ENCODE measurements at regions not wholly inside any gene's neighbourhood (a gene's known extent, or its start where the extent isn't known, plus 50 kb on each side); places are given as distances from the start of the nearest gene placed in this dataset.

GRCh38 chr3:184635774-184636173 lies 74.2 kb downstream of the EPHB3 start:
- TF ChIP-seq, protein P1, sequence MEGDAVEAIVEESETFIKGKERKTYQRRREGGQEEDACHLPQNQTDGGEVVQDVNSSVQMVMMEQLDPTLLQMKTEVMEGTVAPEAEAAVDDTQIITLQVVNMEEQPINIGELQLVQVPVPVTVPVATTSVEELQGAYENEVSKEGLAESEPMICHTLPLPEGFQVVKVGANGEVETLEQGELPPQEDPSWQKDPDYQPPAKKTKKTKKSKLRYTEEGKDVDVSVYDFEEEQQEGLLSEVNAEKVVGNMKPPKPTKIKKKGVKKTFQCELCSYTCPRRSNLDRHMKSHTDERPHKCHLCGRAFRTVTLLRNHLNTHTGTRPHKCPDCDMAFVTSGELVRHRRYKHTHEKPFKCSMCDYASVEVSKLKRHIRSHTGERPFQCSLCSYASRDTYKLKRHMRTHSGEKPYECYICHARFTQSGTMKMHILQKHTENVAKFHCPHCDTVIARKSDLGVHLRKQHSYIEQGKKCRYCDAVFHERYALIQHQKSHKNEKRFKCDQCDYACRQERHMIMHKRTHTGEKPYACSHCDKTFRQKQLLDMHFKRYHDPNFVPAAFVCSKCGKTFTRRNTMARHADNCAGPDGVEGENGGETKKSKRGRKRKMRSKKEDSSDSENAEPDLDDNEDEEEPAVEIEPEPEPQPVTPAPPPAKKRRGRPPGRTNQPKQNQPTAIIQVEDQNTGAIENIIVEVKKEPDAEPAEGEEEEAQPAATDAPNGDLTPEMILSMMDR (conservative IDR thresholded peaks at IDR 0.05): no peak
- no peak for TF ChIP-seq EZH2 (IDR thresholded peaks at IDR 0.05; ENCODE audit: low read depth)
